GM13977 (cell line): ENCODE measurements at regions not wholly inside any gene's neighbourhood (a gene's known extent, or its start where the extent isn't known, plus 50 kb on each side); places are given as distances from the start of the nearest gene placed in this dataset.

ENCODE experiments used
- DNase-seq: peaks from one replicate; pipeline ENCODE4 v3.0.0; 2012; ENCODE audit warnings: low spot score
- in situ Hi-C: fragments of 300-500 bp; cut with MboI; formaldehyde crosslinking; loops from one replicate; pipeline ENCODE4 v1.12.0; 2022; ENCODE audit warnings: low sequenced_read_pairs, low pct_unique_long_range_greater_than_20kb, mixed read lengths, inconsistent platforms; ENCODE audit not compliant: unreplicated experiment
- TF ChIP-seq, protein P1 (sequence below): IDR thresholded peaks from 2 replicates; pipeline ENCODE4 v1.5.1; 2012; ENCODE audit warnings: mild to moderate bottlenecking, control low read depth; ENCODE audit not compliant: insufficient read depth; ENCODE audit errors: extremely low read depth, missing control alignments

DNA sequence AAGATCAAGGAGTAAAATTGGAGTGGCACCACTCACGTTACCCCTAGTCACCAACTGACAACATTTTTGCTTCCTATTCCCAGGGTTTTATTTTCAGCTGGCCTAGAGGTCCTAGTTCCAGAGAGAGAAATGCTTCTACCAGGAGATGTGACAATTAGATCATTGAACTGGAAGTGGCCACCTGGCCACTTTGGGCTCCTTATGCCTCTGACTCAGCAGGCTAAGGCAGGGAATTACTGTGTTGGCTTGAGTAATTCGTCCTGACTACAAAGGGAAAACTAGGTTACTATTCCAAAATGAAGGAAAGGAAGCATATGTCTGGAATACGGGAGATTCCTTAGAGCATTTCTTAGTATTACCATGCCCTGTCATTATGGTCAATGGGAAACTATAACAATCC, 831.6 kb upstream of the NDST4 start:
- TF ChIP-seq, protein P1, sequence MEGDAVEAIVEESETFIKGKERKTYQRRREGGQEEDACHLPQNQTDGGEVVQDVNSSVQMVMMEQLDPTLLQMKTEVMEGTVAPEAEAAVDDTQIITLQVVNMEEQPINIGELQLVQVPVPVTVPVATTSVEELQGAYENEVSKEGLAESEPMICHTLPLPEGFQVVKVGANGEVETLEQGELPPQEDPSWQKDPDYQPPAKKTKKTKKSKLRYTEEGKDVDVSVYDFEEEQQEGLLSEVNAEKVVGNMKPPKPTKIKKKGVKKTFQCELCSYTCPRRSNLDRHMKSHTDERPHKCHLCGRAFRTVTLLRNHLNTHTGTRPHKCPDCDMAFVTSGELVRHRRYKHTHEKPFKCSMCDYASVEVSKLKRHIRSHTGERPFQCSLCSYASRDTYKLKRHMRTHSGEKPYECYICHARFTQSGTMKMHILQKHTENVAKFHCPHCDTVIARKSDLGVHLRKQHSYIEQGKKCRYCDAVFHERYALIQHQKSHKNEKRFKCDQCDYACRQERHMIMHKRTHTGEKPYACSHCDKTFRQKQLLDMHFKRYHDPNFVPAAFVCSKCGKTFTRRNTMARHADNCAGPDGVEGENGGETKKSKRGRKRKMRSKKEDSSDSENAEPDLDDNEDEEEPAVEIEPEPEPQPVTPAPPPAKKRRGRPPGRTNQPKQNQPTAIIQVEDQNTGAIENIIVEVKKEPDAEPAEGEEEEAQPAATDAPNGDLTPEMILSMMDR: no peak
- no peak for DNase-seq
- in situ Hi-C loops: no loop called here

DNA sequence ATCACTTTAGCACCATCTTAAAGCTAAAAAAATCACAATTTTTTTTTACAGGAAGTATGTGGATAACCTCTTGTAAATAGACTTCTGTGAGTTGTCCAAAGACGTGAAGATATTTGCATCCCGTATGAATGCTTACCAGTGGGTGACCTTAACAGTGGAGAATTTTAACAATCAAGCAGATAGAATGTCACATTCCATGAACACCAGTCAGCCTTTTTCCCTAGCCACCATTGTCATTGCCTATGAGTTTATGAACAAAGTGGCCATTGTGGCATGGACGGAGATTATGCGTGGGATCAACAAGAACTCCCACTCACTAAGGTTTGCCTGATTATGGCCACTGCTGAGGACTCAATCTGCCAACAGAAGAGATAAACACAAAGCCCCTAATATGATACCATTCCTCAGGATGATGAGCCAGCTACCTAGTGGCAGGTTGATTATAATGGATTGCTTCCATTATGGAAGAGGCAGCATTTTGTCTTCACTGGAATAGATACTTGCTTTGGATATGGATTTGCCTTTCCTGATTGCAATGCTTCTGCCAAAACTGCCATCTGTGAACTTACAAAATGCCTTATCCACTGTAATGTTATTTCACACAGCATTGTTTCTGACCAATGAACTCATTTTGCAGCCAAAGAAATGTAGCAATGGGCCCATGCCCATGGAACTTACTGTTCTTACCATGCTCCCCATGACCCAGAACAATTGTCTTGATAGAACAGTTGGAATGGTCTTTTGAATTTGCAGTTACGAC, 830.9 kb upstream of the NDST4 start:
- in situ Hi-C loops: no loop called here
- TF ChIP-seq, protein P1: no peak
- DNase-seq: no peak

DNA sequence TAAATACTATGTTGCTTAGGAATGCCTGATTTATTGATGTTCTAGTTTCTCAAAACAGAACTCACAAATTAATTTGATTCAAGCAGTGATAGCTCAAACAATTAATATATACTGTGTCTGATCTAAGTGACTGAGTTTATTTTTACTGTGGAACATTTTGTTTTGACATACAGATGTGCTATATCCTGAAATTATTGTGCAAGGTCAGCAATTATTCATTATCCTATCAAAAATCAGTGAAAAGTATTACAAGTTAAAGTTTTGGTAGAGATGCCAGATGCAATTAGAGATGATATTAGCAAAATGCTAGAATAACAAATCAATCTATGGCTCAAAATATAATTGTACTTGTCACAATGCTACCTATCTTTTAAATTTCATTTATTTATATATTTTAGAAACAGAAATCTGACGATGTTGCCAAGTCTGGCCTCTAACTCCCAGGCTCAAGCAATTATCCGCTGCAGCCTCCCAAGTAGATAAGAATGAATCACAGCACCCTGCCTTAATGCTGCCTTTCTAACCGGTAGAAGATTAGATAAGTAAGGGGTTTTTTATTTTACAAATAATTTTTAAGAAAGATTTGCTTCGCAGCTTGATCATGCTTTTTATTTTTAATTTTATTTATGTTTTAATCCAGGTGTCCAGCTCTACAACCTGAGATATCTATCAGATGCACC, 825.5 kb upstream of the NDST4 start:
- TF ChIP-seq, protein P1: no peak
- in situ Hi-C loops: no loop called here
- DNase-seq: no peak

DNA sequence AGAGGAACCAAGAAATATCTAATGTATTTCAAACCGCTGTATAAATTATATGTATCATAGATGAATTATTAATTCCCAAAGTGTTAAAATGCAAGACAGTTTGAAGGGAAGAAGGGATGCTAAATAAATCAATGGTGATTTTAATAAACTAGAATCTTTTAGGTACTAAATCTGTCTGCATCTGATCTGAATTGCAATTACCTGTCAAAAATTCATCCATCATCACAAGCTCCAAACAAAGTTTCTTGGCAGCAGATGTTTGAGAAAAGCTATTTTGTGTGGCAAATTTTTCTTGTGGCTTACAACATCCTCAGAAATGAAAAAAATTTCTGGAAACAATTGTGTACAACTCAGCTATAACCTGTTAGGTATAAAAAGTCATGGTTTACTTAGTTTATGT, 816.0 kb upstream of the NDST4 start:
- DNase-seq: no peak
- in situ Hi-C loops: no loop called here
- TF ChIP-seq, protein P1: no peak

DNA sequence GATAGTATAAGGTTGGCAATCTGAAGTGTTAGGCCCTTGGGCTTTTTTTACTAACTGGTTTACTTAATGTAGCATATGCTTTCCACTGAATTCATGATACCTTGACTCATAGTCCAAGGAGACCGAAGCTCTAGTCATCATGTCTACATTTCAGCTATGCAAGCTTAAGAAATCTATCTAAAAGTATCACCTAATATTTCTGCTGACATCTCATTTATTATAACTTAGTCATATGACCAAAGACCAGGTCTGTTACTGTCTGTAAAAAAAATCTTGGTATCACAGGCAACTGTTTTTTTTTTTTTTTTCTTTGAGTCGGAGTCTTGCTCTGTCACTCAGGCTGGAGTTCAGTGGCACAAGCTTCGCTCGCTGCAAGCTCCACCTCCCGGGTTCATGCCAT, 814.0 kb upstream of the NDST4 start:
- TF ChIP-seq, protein P1: no peak
- in situ Hi-C loops: no loop called here
- DNase-seq: no peak

DNA sequence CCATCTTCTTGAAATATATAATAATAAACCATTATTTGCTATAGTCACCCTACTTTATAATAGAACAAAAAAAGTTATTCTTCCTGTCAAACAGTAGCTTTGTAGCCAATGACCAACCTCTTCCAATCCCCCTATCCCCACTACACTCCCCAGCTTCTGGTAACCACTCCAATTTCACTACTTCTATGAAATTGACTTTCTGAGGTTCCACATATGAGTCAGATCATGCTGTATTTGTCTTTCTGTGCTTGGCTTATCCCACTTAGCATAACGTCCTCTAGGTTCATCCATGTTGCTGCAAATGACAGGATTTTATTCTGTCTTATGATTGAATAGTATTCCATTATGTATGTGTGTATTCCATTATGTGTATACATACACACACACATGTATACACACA, 809.7 kb upstream of the NDST4 start:
- in situ Hi-C loops: no loop called here
- no peak for DNase-seq
- TF ChIP-seq, protein P1: no peak
